ENCODE measurements at regions not wholly inside any gene's neighbourhood (a gene's known extent, or its start where the extent isn't known, plus 50 kb on each side); places are given as distances from the start of the nearest gene placed in this dataset.
"Not testable (repeated sequence)": the region's sequence is repeated elsewhere in the genome, so short reads cannot be mapped to it uniquely, and the experiment has no call there.

GRCh38 chr18:15060279-15060880 is 312.4 kb downstream of the ANKRD30B start:
- ATAC-seq (ENCODE audit: low read depth): not testable (repeated sequence)

GRCh38 chr18:15061289-15061896 is 313.4 kb downstream of the ANKRD30B start:
- H3K4me1 Mint-ChIP-seq; POLR2A ChIA-PET; H3K9me3 Mint-ChIP-seq; CTCF ChIA-PET; H3K36me3 Mint-ChIP-seq (ENCODE audit: low read depth); H3K27ac Mint-ChIP-seq; DNase-seq; ATAC-seq (ENCODE audit: low read depth); intact Hi-C loops (cut with micrococcal nuclease); H3K27me3 Mint-ChIP-seq; H3K4me3 Mint-ChIP-seq: not testable (repeated sequence)

More at GRCh38 chr18:15060279-15060880, 312.4 kb downstream of the ANKRD30B start:
- H3K4me1 Mint-ChIP-seq; H3K27me3 Mint-ChIP-seq; intact Hi-C loops (cut with micrococcal nuclease); H3K36me3 Mint-ChIP-seq (ENCODE audit: low read depth); H3K27ac Mint-ChIP-seq; POLR2A ChIA-PET; H3K4me3 Mint-ChIP-seq; CTCF ChIA-PET; DNase-seq; H3K9me3 Mint-ChIP-seq: not testable (repeated sequence)

- H3K4me3 Mint-ChIP-seq; H3K27me3 Mint-ChIP-seq; H3K9me3 Mint-ChIP-seq; intact Hi-C loops (cut with micrococcal nuclease); CTCF ChIA-PET; DNase-seq; H3K27ac Mint-ChIP-seq; H3K36me3 Mint-ChIP-seq (ENCODE audit: low read depth); POLR2A ChIA-PET; ATAC-seq (ENCODE audit: low read depth); H3K4me1 Mint-ChIP-seq: not testable (repeated sequence)
Measured at GRCh38 chr18:15066434-15066833, 318.5 kb downstream of the ANKRD30B start.

- H3K4me1 Mint-ChIP-seq; H3K36me3 Mint-ChIP-seq (ENCODE audit: low read depth); CTCF ChIA-PET; H3K4me3 Mint-ChIP-seq; H3K27me3 Mint-ChIP-seq; H3K27ac Mint-ChIP-seq; H3K9me3 Mint-ChIP-seq; ATAC-seq (ENCODE audit: low read depth); intact Hi-C loops (cut with micrococcal nuclease); DNase-seq; POLR2A ChIA-PET: not testable (repeated sequence)
Measured at GRCh38 chr18:15071311-15071710, 323.3 kb downstream of the ANKRD30B start.
